Body of pancreas (tissue), 4 donors: ENCODE measurements at regions not wholly inside any gene's neighbourhood (a gene's known extent, or its start where the extent isn't known, plus 50 kb on each side); places are given as distances from the start of the nearest gene placed in this dataset.
"Not testable (repeated sequence)": the region's sequence is repeated elsewhere in the genome, so short reads cannot be mapped to it uniquely, and the experiment has no call there.

Experiments used
- ATAC-seq: fragments of 150-250 bp; one replicate; pipeline ENCODE4 v1.9.1; 2016
- DNase-seq, 4 donors: peaks; one replicate each; pipeline ENCODE4 v3.0.0-alpha.2; 2019
- H3K27ac ChIP-seq, 4 donors: fragments of 200-600 bp; sonication (generic); 1 replicate in 3 of 4; 2 replicates in 1 of 4; pipeline versions ENCODE4 v1.5.1 to v1.6.1; 2016 to 2019; ENCODE audit warnings: mild to moderate bottlenecking in 1 of 4, mixed read lengths in 1 of 4, moderate library complexity in 1 of 4
- H3K27me3 ChIP-seq, 2 donors: fragments of 200-600 bp; sonication (generic); one replicate each; pipeline ENCODE4 v1.6.0; 2016; ENCODE audit warnings: mild to moderate bottlenecking in 1 of 2
- H3K36me3 ChIP-seq, 2 donors: fragments of 200-600 bp; sonication (generic); replicated peaks in 1 of 2; 2 replicates each; pipeline ENCODE4 v1.5.1; 2016; ENCODE audit warnings: low read depth in 2 of 2; ENCODE audit not compliant: insufficient read depth in 1 of 2
- H3K4me1 ChIP-seq: fragments of 200-600 bp; sonication (generic); one replicate; pipeline ENCODE4 v1.6.0; 2016
- H3K4me3 ChIP-seq, 2 donors: fragments of 200-600 bp; sonication (generic); 1 replicate in 1 of 2; 2 replicates in 1 of 2; pipeline ENCODE4 v1.5.1; 2016 to 2019
- H3K9me3 ChIP-seq, 3 donors: fragments of 200-600 bp; sonication (generic); 1 replicate in 2 of 3; 2 replicates in 1 of 3; pipeline ENCODE4 v1.5.1; 2016
- WGBS, 2 donors: methylation state at CpG; one replicate each; pipeline ENCODE4 v1.1.5; 2017; 5-methylcytosine and 5-hydroxymethylcytosine counted together
- intact Hi-C: fragments of 100-400 bp; cut with DNase I; formaldehyde crosslinking; loops from one replicate; pipeline ENCODE4 v1.15.1; 2023

- 49 to 52% methylated on average over 6 of the region's 6 CpGs for WGBS, 2 donors
Observed at GRCh38 chr21:9790354-9790753, 731.0 kb upstream of the TPTE start.

GRCh38 chr21:9791453-9791852, 729.9 kb upstream of the TPTE start:
- H3K27ac ChIP-seq, H3K27me3 ChIP-seq, DNase-seq, H3K36me3 ChIP-seq, H3K9me3 ChIP-seq, ATAC-seq, H3K4me3 ChIP-seq, H3K4me1 ChIP-seq, intact Hi-C loops: not testable (repeated sequence)
- WGBS, 2 donors = 18 to 25% methylated on average over 2 of the region's 2 CpGs

More at GRCh38 chr21:9790354-9790753, 731.0 kb upstream of the TPTE start:
- intact Hi-C loops, H3K27me3 ChIP-seq, H3K9me3 ChIP-seq, H3K4me3 ChIP-seq, H3K36me3 ChIP-seq, DNase-seq, ATAC-seq, H3K27ac ChIP-seq, H3K4me1 ChIP-seq: not testable (repeated sequence)

- intact Hi-C loops, ATAC-seq, H3K36me3 ChIP-seq, H3K9me3 ChIP-seq, H3K4me1 ChIP-seq, H3K27me3 ChIP-seq, DNase-seq, H3K27ac ChIP-seq, H3K4me3 ChIP-seq: not testable (repeated sequence)
- WGBS, 2 donors = 25 to 32% methylated on average over 4 of the region's 4 CpGs
Observed at GRCh38 chr21:9795291-9795690, 726.1 kb upstream of the TPTE start.

DNA sequence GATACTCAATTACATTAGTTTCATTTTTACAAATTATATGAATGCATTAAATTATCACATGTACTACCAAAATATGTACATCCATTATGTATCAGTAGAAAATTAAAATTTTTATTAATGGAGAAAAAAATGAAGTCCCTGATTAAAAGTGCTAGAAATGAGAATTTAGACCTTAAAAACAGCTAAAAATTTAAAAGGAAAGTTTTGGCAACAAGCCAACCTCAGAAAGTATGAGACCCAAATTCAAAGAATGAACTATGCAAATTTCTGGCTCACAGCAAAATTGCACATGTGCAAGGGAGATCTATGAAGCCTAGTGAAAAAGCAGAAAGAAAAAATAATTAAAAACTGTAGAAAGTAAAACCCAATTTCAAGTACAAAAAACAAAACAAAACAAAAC, 725.1 kb upstream of the TPTE start:
- H3K36me3 ChIP-seq, H3K27ac ChIP-seq, DNase-seq, intact Hi-C loops, H3K4me1 ChIP-seq, H3K27me3 ChIP-seq, ATAC-seq, H3K9me3 ChIP-seq, H3K4me3 ChIP-seq: not testable (repeated sequence)

DNA sequence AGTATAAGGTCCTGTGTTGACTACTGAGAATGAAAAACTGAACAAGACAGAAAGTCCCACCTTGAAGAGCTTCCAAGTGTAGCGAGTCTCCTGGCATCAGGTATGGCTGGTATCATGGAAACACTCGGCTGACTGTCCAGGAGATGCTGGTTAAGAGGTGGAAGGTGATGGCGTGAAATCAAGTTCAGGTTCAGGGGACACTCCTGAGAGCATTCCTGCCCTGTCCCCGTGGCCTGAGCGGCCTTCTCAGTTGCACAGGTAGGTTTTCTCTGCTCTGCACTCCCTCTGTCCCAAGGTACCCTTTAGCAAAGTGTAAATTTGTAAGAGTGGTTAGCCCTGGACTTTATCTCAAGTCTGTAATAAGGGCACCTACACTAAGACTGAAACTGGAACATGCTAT, 713.7 kb upstream of the TPTE start:
- H3K4me1 ChIP-seq, H3K27ac ChIP-seq, H3K9me3 ChIP-seq, H3K27me3 ChIP-seq, ATAC-seq, H3K4me3 ChIP-seq, DNase-seq, H3K36me3 ChIP-seq, intact Hi-C loops: not testable (repeated sequence)
- 39% methylated on average over 4 of the region's 5 CpGs; no CpG with 5 or more reads in 1 of the 2 donors for WGBS, 2 donors

- H3K27ac ChIP-seq, ATAC-seq, H3K4me1 ChIP-seq, intact Hi-C loops, H3K9me3 ChIP-seq, H3K4me3 ChIP-seq, H3K27me3 ChIP-seq, DNase-seq, H3K36me3 ChIP-seq: not testable (repeated sequence)
- 58 to 71% methylated on average over 8 to 20 of the region's 50 CpGs for WGBS, 2 donors
Observed at GRCh38 chr21:9811223-9812004, 710.0 kb upstream of the TPTE start.

GRCh38 chr21:9812507-9812906, 708.9 kb upstream of the TPTE start:
- DNase-seq, H3K9me3 ChIP-seq, intact Hi-C loops: not testable (repeated sequence)

GRCh38 chr21:9813894-9814814, 707.2 kb upstream of the TPTE start:
- DNase-seq, H3K9me3 ChIP-seq, H3K4me3 ChIP-seq, H3K36me3 ChIP-seq, H3K27me3 ChIP-seq, H3K27ac ChIP-seq, intact Hi-C loops, ATAC-seq, H3K4me1 ChIP-seq: not testable (repeated sequence)
- WGBS, 2 donors = 37% methylated on average over 6 of the region's 57 CpGs; no CpG with 5 or more reads in 1 of the 2 donors

More at GRCh38 chr21:9812507-9812906, 708.9 kb upstream of the TPTE start:
- 51% methylated on average over 16 of the region's 35 CpGs; no CpG with 5 or more reads in 1 of the 2 donors for WGBS, 2 donors
- H3K4me1 ChIP-seq, H3K27ac ChIP-seq, ATAC-seq, H3K36me3 ChIP-seq, H3K27me3 ChIP-seq, H3K4me3 ChIP-seq: not testable (repeated sequence)

GRCh38 chr21:9815181-9815789, 706.1 kb upstream of the TPTE start:
- intact Hi-C loops, H3K4me3 ChIP-seq, H3K9me3 ChIP-seq, H3K27ac ChIP-seq, H3K27me3 ChIP-seq, H3K36me3 ChIP-seq, DNase-seq, H3K4me1 ChIP-seq, ATAC-seq: not testable (repeated sequence)
- WGBS, 2 donors = 64% methylated on average over 19 of the region's 43 CpGs; no CpG with 5 or more reads in 1 of the 2 donors

DNA sequence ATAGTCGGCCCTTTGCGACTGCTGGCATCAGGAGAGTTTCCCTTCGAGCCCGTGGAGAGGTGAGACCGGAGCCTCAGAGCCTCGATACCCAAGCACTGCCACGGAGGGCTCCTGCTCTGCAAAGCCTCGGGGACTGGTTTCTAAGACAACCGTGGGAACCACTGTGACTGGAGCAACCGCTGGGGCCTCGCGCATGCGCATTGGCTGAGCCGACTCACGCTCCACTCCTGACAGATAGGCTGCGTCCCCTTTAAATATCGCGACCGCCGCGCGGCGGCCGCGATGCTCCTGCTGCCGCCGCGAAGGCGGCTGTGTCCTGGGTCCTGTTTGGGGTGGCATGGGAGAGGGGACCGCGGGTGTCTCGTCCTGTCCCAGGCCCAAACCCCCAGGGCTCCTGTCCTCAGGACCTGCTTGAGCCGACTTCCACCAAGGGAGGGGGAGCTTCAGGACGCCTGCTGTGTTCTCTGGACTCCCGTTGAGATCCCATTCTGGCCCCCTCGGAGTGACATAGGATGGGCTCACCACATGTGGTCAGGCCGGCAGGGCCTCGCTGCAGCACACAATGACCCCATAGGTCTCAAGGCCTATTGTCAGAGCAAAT, 704.5 kb upstream of the TPTE start:
- ATAC-seq, H3K4me1 ChIP-seq, DNase-seq, H3K9me3 ChIP-seq, H3K27ac ChIP-seq, intact Hi-C loops, H3K27me3 ChIP-seq, H3K4me3 ChIP-seq, H3K36me3 ChIP-seq: not testable (repeated sequence)
- whole genome bisulfite sequencing, 2 donors = no CpG with 5 or more reads among the region's 38 CpGs

- H3K4me3 ChIP-seq, H3K4me1 ChIP-seq, H3K27me3 ChIP-seq, DNase-seq, H3K27ac ChIP-seq, H3K36me3 ChIP-seq, H3K9me3 ChIP-seq, intact Hi-C loops, ATAC-seq: not testable (repeated sequence)
- WGBS, 2 donors = 78% methylated on average over 7 of the region's 43 CpGs; no CpG with 5 or more reads in 1 of the 2 donors
Observed at GRCh38 chr21:9817841-9818441, 703.4 kb upstream of the TPTE start.
